ENCODE measurements at regions not wholly inside any gene's neighbourhood (a gene's known extent, or its start where the extent isn't known, plus 50 kb on each side); places are given as distances from the start of the nearest gene placed in this dataset.

- TF ChIP-seq CTCF (IDR thresholded peaks at IDR 0.05): no peak
- no peak for TF ChIP-seq POLR2A (IDR thresholded peaks at IDR 0.05)
Measured at GRCh38 chr4:71267244-71267643, 71.6 kb upstream of the SLC4A4 start.
